HepG2 (cell line): ENCODE measurements at regions not wholly inside any gene's neighbourhood (a gene's known extent, or its start where the extent isn't known, plus 50 kb on each side); places are given as distances from the start of the nearest gene placed in this dataset.

ENCODE experiments used
- HES4 ChIP-seq: sonication (generic); formaldehyde crosslinking; IDR thresholded peaks from 2 replicates; pipeline ENCODE4 v1.9.0; 2021; ENCODE audit warnings: mild to moderate bottlenecking, missing genetic modification reagents, borderline replicate concordance
- KMT2A ChIP-seq: sonication (generic); formaldehyde crosslinking; IDR thresholded peaks from 2 replicates; pipeline ENCODE4 v1.4.0; 2020; ENCODE audit warnings: missing genetic modification reagents
- MTA3 ChIP-seq: sonication (generic); formaldehyde crosslinking; IDR thresholded peaks from 2 replicates; pipeline ENCODE4 v1.4.0; 2020; ENCODE audit warnings: missing genetic modification reagents
- YY1 ChIP-seq: IDR thresholded peaks from 2 replicates; pipeline ENCODE4 v1.6.1; 2011; ENCODE audit warnings: low read length, low read depth, moderate library complexity, mild to moderate bottlenecking; ENCODE audit not compliant: insufficient read depth, insufficient replicate concordance
- ZNF567 ChIP-seq: sonication (generic); formaldehyde crosslinking; IDR thresholded peaks from 2 replicates; pipeline ENCODE4 v1.8.1; 2023; ENCODE audit warnings: mild to moderate bottlenecking, missing genetic modification reagents, borderline replicate concordance
- ZNF660 ChIP-seq: sonication (generic); formaldehyde crosslinking; IDR thresholded peaks from 2 replicates; pipeline ENCODE4 v1.5.1; 2020; ENCODE audit warnings: mild to moderate bottlenecking, low read depth, missing genetic modification reagents, borderline replicate concordance
- TF ChIP-seq, protein P1 (sequence below): sonication (generic); formaldehyde crosslinking; IDR thresholded peaks from 2 replicates; pipeline ENCODE4 v1.4.0; 2020; ENCODE audit warnings: missing genetic modification reagents
- TF ChIP-seq, protein P2 (sequence below): sonication (generic); formaldehyde crosslinking; IDR thresholded peaks from 2 replicates; pipeline ENCODE4 v1.4.0; 2020; ENCODE audit warnings: missing genetic modification reagents
- TF ChIP-seq, protein P3 (sequence below): sonication (generic); formaldehyde crosslinking; IDR thresholded peaks from 2 replicates; pipeline ENCODE4 v1.5.1; 2020; ENCODE audit warnings: missing genetic modification reagents, mild to moderate bottlenecking, borderline replicate concordance

DNA sequence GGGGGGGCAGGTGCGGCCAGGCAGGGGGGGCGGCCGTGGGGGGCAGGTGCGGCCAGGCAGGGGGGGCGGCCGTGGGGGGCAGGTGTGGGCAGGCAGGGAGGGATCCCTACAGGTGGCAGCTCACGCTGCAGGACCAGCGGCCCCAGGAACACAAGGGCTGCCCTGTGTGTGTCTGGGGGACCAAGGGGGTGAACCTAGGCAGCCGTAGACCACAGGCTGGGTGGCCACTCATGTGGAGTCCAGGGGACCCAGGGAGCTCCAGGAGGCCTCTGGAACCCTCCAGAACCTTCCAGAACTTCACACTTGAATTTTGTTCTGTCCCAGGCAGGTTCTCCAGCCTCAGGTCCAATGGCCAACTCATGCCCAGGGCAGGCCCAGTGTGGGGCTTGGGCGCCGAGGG, 51.6 kb upstream of the EGFL7 start (continued):
- TF ChIP-seq ZNF567 (CRISPR knock-in tag): no peak
- TF ChIP-seq MTA3 (CRISPR knock-in tag): no peak
- no peak for TF ChIP-seq HES4 (CRISPR knock-in tag)
- no peak for TF ChIP-seq KMT2A (CRISPR knock-in tag)
- TF ChIP-seq, protein P1, sequence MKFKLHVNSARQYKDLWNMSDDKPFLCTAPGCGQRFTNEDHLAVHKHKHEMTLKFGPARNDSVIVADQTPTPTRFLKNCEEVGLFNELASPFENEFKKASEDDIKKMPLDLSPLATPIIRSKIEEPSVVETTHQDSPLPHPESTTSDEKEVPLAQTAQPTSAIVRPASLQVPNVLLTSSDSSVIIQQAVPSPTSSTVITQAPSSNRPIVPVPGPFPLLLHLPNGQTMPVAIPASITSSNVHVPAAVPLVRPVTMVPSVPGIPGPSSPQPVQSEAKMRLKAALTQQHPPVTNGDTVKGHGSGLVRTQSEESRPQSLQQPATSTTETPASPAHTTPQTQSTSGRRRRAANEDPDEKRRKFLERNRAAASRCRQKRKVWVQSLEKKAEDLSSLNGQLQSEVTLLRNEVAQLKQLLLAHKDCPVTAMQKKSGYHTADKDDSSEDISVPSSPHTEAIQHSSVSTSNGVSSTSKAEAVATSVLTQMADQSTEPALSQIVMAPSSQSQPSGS: no peak
- no peak for TF ChIP-seq YY1
- TF ChIP-seq, protein P2, sequence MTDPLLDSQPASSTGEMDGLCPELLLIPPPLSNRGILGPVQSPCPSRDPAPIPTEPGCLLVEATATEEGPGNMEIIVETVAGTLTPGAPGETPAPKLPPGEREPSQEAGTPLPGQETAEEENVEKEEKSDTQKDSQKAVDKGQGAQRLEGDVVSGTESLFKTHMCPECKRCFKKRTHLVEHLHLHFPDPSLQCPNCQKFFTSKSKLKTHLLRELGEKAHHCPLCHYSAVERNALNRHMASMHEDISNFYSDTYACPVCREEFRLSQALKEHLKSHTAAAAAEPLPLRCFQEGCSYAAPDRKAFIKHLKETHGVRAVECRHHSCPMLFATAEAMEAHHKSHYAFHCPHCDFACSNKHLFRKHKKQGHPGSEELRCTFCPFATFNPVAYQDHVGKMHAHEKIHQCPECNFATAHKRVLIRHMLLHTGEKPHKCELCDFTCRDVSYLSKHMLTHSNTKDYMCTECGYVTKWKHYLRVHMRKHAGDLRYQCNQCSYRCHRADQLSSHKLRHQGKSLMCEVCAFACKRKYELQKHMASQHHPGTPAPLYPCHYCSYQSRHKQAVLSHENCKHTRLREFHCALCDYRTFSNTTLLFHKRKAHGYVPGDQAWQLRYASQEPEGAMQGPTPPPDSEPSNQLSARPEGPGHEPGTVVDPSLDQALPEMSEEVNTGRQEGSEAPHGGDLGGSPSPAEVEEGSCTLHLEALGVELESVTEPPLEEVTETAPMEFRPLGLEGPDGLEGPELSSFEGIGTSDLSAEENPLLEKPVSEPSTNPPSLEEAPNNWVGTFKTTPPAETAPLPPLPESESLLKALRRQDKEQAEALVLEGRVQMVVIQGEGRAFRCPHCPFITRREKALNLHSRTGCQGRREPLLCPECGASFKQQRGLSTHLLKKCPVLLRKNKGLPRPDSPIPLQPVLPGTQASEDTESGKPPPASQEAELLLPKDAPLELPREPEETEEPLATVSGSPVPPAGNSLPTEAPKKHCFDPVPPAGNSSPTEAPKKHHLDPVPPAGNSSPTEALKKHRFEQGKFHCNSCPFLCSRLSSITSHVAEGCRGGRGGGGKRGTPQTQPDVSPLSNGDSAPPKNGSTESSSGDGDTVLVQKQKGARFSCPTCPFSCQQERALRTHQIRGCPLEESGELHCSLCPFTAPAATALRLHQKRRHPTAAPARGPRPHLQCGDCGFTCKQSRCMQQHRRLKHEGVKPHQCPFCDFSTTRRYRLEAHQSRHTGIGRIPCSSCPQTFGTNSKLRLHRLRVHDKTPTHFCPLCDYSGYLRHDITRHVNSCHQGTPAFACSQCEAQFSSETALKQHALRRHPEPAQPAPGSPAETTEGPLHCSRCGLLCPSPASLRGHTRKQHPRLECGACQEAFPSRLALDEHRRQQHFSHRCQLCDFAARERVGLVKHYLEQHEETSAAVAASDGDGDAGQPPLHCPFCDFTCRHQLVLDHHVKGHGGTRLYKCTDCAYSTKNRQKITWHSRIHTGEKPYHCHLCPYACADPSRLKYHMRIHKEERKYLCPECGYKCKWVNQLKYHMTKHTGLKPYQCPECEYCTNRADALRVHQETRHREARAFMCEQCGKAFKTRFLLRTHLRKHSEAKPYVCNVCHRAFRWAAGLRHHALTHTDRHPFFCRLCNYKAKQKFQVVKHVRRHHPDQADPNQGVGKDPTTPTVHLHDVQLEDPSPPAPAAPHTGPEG (CRISPR knock-in tag): no peak
- TF ChIP-seq, protein P3, sequence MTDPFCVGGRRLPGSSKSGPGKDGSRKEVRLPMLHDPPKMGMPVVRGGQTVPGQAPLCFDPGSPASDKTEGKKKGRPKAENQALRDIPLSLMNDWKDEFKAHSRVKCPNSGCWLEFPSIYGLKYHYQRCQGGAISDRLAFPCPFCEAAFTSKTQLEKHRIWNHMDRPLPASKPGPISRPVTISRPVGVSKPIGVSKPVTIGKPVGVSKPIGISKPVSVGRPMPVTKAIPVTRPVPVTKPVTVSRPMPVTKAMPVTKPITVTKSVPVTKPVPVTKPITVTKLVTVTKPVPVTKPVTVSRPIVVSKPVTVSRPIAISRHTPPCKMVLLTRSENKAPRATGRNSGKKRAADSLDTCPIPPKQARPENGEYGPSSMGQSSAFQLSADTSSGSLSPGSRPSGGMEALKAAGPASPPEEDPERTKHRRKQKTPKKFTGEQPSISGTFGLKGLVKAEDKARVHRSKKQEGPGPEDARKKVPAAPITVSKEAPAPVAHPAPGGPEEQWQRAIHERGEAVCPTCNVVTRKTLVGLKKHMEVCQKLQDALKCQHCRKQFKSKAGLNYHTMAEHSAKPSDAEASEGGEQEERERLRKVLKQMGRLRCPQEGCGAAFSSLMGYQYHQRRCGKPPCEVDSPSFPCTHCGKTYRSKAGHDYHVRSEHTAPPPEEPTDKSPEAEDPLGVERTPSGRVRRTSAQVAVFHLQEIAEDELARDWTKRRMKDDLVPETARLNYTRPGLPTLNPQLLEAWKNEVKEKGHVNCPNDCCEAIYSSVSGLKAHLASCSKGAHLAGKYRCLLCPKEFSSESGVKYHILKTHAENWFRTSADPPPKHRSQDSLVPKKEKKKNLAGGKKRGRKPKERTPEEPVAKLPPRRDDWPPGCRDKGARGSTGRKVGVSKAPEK (CRISPR knock-in tag): no peak
- no peak for TF ChIP-seq ZNF660 (CRISPR knock-in tag)
